ENCODE measurements at regions not wholly inside any gene's neighbourhood (a gene's known extent, or its start where the extent isn't known, plus 50 kb on each side); places are given as distances from the start of the nearest gene placed in this dataset.

- TF ChIP-seq EGR1 (IDR thresholded peaks at IDR 0.05) (no peak), ZBTB7A (IDR thresholded peaks at IDR 0.05; ENCODE audit: low read depth) (no peak), TEAD4 (IDR thresholded peaks at IDR 0.05) (no peak), REST (IDR thresholded peaks at IDR 0.05; ENCODE audit: low read depth) (no peak), TCF12 (IDR thresholded peaks at IDR 0.05; ENCODE audit: low read depth) (no peak), TAF1 (IDR thresholded peaks at IDR 0.05; ENCODE audit: low read depth) (no peak), NFIC (IDR thresholded peaks at IDR 0.05) (no peak), CEBPB (IDR thresholded peaks at IDR 0.05) (no peak), YY1 (IDR thresholded peaks at IDR 0.05; ENCODE audit: low read depth) (no peak), RAD21 (IDR thresholded peaks at IDR 0.05; ENCODE audit: low read depth) (no peak), EP300 (IDR thresholded peaks at IDR 0.05; ENCODE audit: borderline replicate concordance) (no peak), MAX (IDR thresholded peaks at IDR 0.05) (no peak), CREB1 (IDR thresholded peaks at IDR 0.05; ENCODE audit: low read depth) (no peak), FOXM1 (IDR thresholded peaks at IDR 0.05; ENCODE audit: borderline replicate concordance, low read depth) (no peak)
- TF ChIP-seq, protein P1, sequence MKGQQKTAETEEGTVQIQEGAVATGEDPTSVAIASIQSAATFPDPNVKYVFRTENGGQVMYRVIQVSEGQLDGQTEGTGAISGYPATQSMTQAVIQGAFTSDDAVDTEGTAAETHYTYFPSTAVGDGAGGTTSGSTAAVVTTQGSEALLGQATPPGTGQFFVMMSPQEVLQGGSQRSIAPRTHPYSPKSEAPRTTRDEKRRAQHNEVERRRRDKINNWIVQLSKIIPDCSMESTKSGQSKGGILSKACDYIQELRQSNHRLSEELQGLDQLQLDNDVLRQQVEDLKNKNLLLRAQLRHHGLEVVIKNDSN (IDR thresholded peaks at IDR 0.05) = no peak
These were observed 306.5 kb upstream of the SLITRK3 start for GRCh38 chr3:165502707-165503106.

DNA sequence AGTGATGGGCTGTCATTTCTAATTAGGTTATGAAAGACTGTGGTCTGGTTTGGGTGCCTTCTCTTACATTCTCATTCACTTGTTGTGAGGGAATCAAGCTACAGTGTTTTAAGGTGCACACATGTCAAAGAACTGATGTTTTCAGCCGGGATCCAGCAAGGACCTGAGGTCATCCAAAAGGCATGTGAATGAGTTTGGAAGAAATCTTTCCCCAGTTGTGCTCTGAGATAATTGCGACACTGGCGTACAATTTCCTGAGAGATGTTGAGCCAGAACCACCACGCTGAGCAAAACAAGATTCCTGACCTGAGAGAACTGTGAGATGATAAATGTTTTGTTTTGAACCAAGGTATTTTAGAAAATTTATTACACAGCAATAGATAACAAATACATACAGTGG, 295.3 kb upstream of the SLITRK3 start:
- no peak for TF ChIP-seq TEAD4 (IDR thresholded peaks at IDR 0.05)
- no peak for TF ChIP-seq CREB1 (IDR thresholded peaks at IDR 0.05; ENCODE audit: low read depth)
- no peak for TF ChIP-seq YY1 (IDR thresholded peaks at IDR 0.05; ENCODE audit: low read depth)

- no peak for TF ChIP-seq ZBTB7A (IDR thresholded peaks at IDR 0.05; ENCODE audit: low read depth)
- TF ChIP-seq REST (IDR thresholded peaks at IDR 0.05; ENCODE audit: low read depth) = no peak
- TF ChIP-seq FOXM1 (IDR thresholded peaks at IDR 0.05; ENCODE audit: borderline replicate concordance, low read depth) = no peak
- TF ChIP-seq EGR1 (IDR thresholded peaks at IDR 0.05) = no peak
- TF ChIP-seq, protein P1 (IDR thresholded peaks at IDR 0.05) = no peak
- TF ChIP-seq TEAD4 (IDR thresholded peaks at IDR 0.05) = no peak
- no peak for TF ChIP-seq TAF1 (IDR thresholded peaks at IDR 0.05; ENCODE audit: low read depth)
- no peak for TF ChIP-seq EP300 (IDR thresholded peaks at IDR 0.05; ENCODE audit: borderline replicate concordance)
- TF ChIP-seq TCF12 (IDR thresholded peaks at IDR 0.05; ENCODE audit: low read depth) = no peak
- no peak for TF ChIP-seq NFIC (IDR thresholded peaks at IDR 0.05)
- TF ChIP-seq RAD21 (IDR thresholded peaks at IDR 0.05; ENCODE audit: low read depth) = no peak
- TF ChIP-seq CREB1 (IDR thresholded peaks at IDR 0.05; ENCODE audit: low read depth) = no peak
- no peak for TF ChIP-seq CEBPB (IDR thresholded peaks at IDR 0.05)
- TF ChIP-seq MAX (IDR thresholded peaks at IDR 0.05) = no peak
- TF ChIP-seq YY1 (IDR thresholded peaks at IDR 0.05; ENCODE audit: low read depth) = no peak
These were observed 280.3 kb upstream of the SLITRK3 start for GRCh38 chr3:165476399-165477060.

DNA sequence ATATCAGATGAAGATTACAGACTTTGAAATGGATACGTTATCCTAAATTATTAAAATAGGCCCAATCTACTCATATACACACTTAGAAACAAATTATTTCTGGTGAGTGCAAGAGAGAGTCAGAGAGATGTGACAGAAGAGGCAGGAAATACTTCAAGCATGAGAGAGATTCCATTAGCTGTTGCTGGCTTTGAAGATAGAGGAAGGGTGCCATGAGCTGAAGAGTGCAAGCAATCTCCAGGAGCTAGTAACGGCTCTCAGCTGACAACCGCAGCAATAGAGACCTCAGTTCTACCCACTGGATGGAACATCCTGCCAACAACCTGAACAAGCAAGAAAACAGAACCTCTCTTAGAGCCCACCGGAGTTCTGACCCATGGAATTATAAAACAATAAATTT, 270.7 kb upstream of the SLITRK3 start:
- TF ChIP-seq CREB1 (IDR thresholded peaks at IDR 0.05; ENCODE audit: low read depth) (no peak), EP300 (IDR thresholded peaks at IDR 0.05; ENCODE audit: borderline replicate concordance) (no peak), TCF12 (IDR thresholded peaks at IDR 0.05; ENCODE audit: low read depth) (no peak), YY1 (IDR thresholded peaks at IDR 0.05; ENCODE audit: low read depth) (no peak), EGR1 (IDR thresholded peaks at IDR 0.05) (no peak), ZBTB7A (IDR thresholded peaks at IDR 0.05; ENCODE audit: low read depth) (no peak), TEAD4 (IDR thresholded peaks at IDR 0.05) (no peak), TAF1 (IDR thresholded peaks at IDR 0.05; ENCODE audit: low read depth) (no peak), RAD21 (IDR thresholded peaks at IDR 0.05; ENCODE audit: low read depth) (no peak), REST (IDR thresholded peaks at IDR 0.05; ENCODE audit: low read depth) (no peak), FOXM1 (IDR thresholded peaks at IDR 0.05; ENCODE audit: borderline replicate concordance, low read depth) (no peak), MAX (IDR thresholded peaks at IDR 0.05) (no peak), NFIC (IDR thresholded peaks at IDR 0.05) (no peak), CEBPB (IDR thresholded peaks at IDR 0.05) (no peak)
- TF ChIP-seq, protein P1 (IDR thresholded peaks at IDR 0.05) = no peak

Data from Ishikawa (cell line).